ENCODE measurements at regions not wholly inside any gene's neighbourhood (a gene's known extent, or its start where the extent isn't known, plus 50 kb on each side); places are given as distances from the start of the nearest gene placed in this dataset.

DNA sequence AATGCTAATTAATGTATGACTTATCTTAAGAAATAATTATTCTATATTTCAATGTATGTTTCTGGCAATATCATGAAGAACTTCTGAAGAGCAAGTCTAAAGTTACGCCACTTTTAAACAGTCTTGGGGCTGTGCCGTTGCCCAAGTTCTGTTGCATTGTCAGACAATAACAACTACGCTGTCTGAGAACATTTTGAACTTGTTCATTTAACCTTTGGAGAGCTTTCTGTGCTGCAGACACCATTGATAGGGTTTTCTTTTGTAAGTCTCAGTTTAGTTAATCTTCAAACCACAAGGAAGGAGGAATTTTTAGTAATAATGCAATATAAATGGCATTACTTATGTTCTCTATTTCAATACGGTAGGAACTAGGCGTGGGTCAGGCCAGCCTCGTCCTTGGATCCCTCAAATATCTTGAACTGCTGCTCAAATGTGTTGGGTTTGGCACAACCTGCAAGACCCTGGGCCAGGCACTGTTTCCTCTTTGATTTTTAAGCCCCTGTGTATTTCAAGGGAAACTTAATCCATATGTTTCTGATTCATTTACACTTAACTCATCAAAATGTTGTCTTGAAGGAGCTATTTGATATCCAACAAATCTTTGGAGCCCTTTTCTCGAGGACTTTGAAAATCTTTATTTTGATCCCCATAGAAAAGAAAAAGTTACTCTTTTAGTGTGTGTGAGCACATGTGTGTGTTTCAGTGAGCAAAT is 215.5 kb downstream of the INHBA start:
- TF ChIP-seq EZH2phosphoT487 (IDR thresholded peaks at IDR 0.05; ENCODE audit: low read depth, severe bottlenecking, unreplicated experiment): no peak
- Histone ChIP-seq H3K4me3 (no peak overlapping the region), H2AFZ (no peak overlapping the region), H3K36me3 (replicated peaks; ENCODE audit: insufficient read depth, low read depth) (no peaks in the 10 kb centered on the region), H3K4me1 (ENCODE audit: insufficient read depth) (peaks cover 4% of the 10 kb centered on the region), H3K79me2 (no peaks in the 10 kb centered on the region), H4K20me1 (ENCODE audit: insufficient read depth, poor library complexity, severe bottlenecking) (no peaks in the 10 kb centered on the region), H3K4me2 (no peak overlapping the region), H3K27ac (no peak overlapping the region), H3K27me3 (no peaks in the 10 kb centered on the region), H3K9me3 (ENCODE audit: low read depth) (no peaks in the 10 kb centered on the region), H3K9me2 (replicated peaks; ENCODE audit: insufficient read depth) (no peaks in the 10 kb centered on the region)
- DNase-seq (ENCODE audit: low spot score): no peak
- WGBS (ENCODE audit: low lambda C conversion rate, missing lambda C conversion rate): 81% methylated on average over 7 of the region's 7 CpGs

DNA sequence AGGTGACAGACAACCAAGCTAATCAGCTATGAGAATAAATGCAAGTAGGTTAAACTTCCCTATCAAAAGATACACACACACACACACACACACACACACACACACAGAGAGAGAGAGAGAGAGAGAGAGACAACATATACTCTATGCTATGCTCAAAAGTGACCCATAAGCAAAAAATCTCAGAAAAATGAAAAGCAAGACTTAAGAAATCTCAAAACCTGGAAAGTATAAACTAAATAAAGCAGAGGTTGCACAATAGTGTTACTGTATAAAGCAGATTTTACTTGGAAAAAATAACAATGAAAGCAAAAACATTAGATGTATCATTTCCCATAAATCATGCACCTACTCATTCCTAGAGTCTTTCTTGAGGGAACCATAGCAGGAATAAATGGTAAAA is 221.5 kb downstream of the INHBA start:
- H3K9me3 ChIP-seq (ENCODE audit: low read depth): no peaks in the 10 kb centered on the region
- no peaks in the 10 kb centered on the region for H3K4me1 ChIP-seq (ENCODE audit: insufficient read depth)
- no peaks in the 10 kb centered on the region for H3K36me3 ChIP-seq (replicated peaks; ENCODE audit: insufficient read depth, low read depth)
- H3K27ac ChIP-seq: no peak overlapping the region
- H3K79me2 ChIP-seq: no peaks in the 10 kb centered on the region
- H3K9me2 ChIP-seq (replicated peaks; ENCODE audit: insufficient read depth): no peaks in the 10 kb centered on the region
- H3K4me3 ChIP-seq: no peak overlapping the region
- DNase-seq (ENCODE audit: low spot score): no peak
- H3K4me2 ChIP-seq: no peak overlapping the region
- no peak overlapping the region for H2AFZ ChIP-seq
- no peaks in the 10 kb centered on the region for H3K27me3 ChIP-seq
- H4K20me1 ChIP-seq (ENCODE audit: insufficient read depth, poor library complexity, severe bottlenecking): no peaks in the 10 kb centered on the region
- no peak for TF ChIP-seq EZH2 (IDR thresholded peaks at IDR 0.05; ENCODE audit: borderline replicate concordance)
- TF ChIP-seq, protein P1, sequence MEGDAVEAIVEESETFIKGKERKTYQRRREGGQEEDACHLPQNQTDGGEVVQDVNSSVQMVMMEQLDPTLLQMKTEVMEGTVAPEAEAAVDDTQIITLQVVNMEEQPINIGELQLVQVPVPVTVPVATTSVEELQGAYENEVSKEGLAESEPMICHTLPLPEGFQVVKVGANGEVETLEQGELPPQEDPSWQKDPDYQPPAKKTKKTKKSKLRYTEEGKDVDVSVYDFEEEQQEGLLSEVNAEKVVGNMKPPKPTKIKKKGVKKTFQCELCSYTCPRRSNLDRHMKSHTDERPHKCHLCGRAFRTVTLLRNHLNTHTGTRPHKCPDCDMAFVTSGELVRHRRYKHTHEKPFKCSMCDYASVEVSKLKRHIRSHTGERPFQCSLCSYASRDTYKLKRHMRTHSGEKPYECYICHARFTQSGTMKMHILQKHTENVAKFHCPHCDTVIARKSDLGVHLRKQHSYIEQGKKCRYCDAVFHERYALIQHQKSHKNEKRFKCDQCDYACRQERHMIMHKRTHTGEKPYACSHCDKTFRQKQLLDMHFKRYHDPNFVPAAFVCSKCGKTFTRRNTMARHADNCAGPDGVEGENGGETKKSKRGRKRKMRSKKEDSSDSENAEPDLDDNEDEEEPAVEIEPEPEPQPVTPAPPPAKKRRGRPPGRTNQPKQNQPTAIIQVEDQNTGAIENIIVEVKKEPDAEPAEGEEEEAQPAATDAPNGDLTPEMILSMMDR (IDR thresholded peaks at IDR 0.05; ENCODE audit: poor library complexity): no peak
- no peak for TF ChIP-seq EZH2phosphoT487 (IDR thresholded peaks at IDR 0.05; ENCODE audit: low read depth, severe bottlenecking, unreplicated experiment)

DNA sequence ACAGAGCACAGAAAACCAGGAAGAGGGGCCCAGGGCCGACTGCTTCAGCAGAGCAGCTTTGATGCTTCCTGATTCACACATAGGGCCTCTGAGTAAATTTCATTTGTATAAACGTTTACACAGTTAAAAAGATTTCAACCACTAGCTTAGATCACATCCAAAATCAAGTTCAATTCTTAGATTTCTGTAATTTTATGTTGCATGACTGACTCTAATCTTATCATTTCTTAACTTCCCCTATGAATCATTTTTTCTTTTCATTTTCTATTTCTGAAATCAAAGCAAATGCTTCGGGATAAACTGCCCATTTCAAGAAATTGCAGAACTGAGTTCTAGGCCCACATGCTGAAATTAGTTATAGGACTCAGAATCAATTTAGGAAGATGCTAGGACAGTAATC is 224.7 kb downstream of the INHBA start:
- TF ChIP-seq, protein P1 (IDR thresholded peaks at IDR 0.05; ENCODE audit: poor library complexity): no peak
- TF ChIP-seq EZH2phosphoT487 (IDR thresholded peaks at IDR 0.05; ENCODE audit: low read depth, severe bottlenecking, unreplicated experiment): no peak
- no peak for TF ChIP-seq EZH2 (IDR thresholded peaks at IDR 0.05; ENCODE audit: borderline replicate concordance)
- Histone ChIP-seq H3K4me2 (no peak overlapping the region), H3K4me1 (ENCODE audit: insufficient read depth) (no peaks in the 10 kb centered on the region), H3K79me2 (no peaks in the 10 kb centered on the region), H3K9me2 (replicated peaks; ENCODE audit: insufficient read depth) (no peaks in the 10 kb centered on the region), H2AFZ (no peak overlapping the region), H4K20me1 (ENCODE audit: insufficient read depth, poor library complexity, severe bottlenecking) (no peaks in the 10 kb centered on the region), H3K27me3 (no peaks in the 10 kb centered on the region), H3K27ac (no peak overlapping the region), H3K9me3 (ENCODE audit: low read depth) (no peaks in the 10 kb centered on the region), H3K4me3 (no peak overlapping the region), H3K36me3 (replicated peaks; ENCODE audit: insufficient read depth, low read depth) (no peaks in the 10 kb centered on the region)
- DNase-seq (ENCODE audit: low spot score): no peak
- WGBS (ENCODE audit: low lambda C conversion rate, missing lambda C conversion rate): 41% methylated on average over 3 of the region's 3 CpGs

DNA sequence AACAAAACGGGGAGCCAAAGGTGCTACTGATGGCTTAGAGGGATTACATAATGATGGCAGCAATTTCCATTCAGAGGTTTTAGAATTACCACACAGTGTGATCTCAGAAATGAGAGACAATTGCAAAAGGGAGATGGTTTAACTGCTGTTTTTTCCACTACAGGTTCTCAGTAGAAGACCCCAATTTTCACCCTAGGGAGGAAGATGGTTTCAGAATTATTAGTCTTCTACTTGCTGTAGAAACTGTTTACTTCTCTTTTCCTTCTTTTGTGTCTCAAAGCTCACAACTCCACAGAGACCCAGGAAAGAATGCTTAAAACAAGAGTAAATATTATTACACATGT is 226.5 kb downstream of the INHBA start:
- Histone ChIP-seq H3K27me3 (no peaks in the 10 kb centered on the region), H3K4me1 (ENCODE audit: insufficient read depth) (no peaks in the 10 kb centered on the region), H3K36me3 (replicated peaks; ENCODE audit: insufficient read depth, low read depth) (no peaks in the 10 kb centered on the region), H3K9me3 (ENCODE audit: low read depth) (no peaks in the 10 kb centered on the region), H4K20me1 (ENCODE audit: insufficient read depth, poor library complexity, severe bottlenecking) (no peaks in the 10 kb centered on the region), H3K9me2 (replicated peaks; ENCODE audit: insufficient read depth) (no peaks in the 10 kb centered on the region), H2AFZ (no peak overlapping the region), H3K79me2 (no peaks in the 10 kb centered on the region), H3K4me3 (no peak overlapping the region), H3K4me2 (no peak overlapping the region), H3K27ac (no peak overlapping the region)
- TF ChIP-seq EZH2 (IDR thresholded peaks at IDR 0.05; ENCODE audit: borderline replicate concordance): no peak
- TF ChIP-seq, protein P1 (IDR thresholded peaks at IDR 0.05; ENCODE audit: poor library complexity): no peak
- no peak for TF ChIP-seq EZH2phosphoT487 (IDR thresholded peaks at IDR 0.05; ENCODE audit: low read depth, severe bottlenecking, unreplicated experiment)
- DNase-seq (ENCODE audit: low spot score): no peak
- 50% methylated on average over 1 of the region's 1 CpG for WGBS (ENCODE audit: low lambda C conversion rate, missing lambda C conversion rate)
